AG10803 (cell line): ENCODE measurements at regions not wholly inside any gene's neighbourhood (a gene's known extent, or its start where the extent isn't known, plus 50 kb on each side); places are given as distances from the start of the nearest gene placed in this dataset.
"Not testable (repeated sequence)": the region's sequence is repeated elsewhere in the genome, so short reads cannot be mapped to it uniquely, and the experiment has no call there.

Experiments
- DNase-seq: peaks from one replicate; pipeline ENCODE4 v3.0.0; 2010; ENCODE audit warnings: low read depth
- H3K4me3 ChIP-seq: 2 replicates; pipeline ENCODE4 v1.5.1; 2011; ENCODE audit warnings: mild to moderate bottlenecking, low read length, control low read depth
- TF ChIP-seq, protein P1 (sequence below): conservative IDR thresholded peaks from 2 replicates; pipeline ENCODE4 v1.5.1; 2011; ENCODE audit warnings: mild to moderate bottlenecking, low read length, control low read depth, inconsistent platforms

DNA sequence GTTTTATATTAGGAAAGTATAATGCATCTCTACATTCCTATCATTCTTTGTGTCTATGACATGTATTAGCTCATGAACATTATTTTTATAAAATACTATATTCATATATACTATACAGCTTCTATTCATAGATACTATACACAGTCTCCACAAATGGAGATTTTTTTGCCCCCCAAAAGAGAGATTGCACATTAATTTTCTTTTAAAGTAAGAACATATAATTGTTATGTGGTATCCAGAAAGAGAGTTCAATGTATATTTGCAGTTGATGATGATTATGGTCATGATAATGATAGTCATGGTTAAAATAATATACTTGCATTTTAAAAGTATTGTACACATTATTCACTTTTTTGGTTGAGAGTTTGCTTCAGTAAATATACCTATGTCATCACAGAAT, 445.3 kb downstream of the DSC3 start:
- DNase-seq, result no peak
- no peak overlapping the region for H3K4me3 ChIP-seq

DNA sequence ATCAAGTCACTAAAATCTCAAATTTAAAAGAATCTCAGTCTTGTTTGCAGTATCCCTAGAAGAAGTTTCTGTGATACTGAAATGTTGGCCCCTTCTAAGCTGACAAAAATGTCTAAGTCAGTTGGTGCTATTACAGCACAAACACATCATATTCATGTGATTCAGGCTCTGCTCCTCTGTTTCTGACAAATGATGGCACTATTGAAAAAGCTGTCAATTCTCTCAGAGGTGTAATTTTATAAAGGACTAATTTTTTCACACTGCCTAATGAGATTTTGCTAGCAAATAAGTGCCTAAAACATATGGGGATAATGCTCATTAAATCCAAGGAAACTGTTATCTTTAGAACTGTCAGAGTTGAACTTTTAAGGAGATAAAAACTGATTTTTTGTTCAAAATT, 445.9 kb downstream of the DSC3 start:
- no peak for DNase-seq
- H3K4me3 ChIP-seq, result no peak overlapping the region
- TF ChIP-seq, protein P1, sequence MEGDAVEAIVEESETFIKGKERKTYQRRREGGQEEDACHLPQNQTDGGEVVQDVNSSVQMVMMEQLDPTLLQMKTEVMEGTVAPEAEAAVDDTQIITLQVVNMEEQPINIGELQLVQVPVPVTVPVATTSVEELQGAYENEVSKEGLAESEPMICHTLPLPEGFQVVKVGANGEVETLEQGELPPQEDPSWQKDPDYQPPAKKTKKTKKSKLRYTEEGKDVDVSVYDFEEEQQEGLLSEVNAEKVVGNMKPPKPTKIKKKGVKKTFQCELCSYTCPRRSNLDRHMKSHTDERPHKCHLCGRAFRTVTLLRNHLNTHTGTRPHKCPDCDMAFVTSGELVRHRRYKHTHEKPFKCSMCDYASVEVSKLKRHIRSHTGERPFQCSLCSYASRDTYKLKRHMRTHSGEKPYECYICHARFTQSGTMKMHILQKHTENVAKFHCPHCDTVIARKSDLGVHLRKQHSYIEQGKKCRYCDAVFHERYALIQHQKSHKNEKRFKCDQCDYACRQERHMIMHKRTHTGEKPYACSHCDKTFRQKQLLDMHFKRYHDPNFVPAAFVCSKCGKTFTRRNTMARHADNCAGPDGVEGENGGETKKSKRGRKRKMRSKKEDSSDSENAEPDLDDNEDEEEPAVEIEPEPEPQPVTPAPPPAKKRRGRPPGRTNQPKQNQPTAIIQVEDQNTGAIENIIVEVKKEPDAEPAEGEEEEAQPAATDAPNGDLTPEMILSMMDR, result no peak

More for the DNA sequence above, 445.3 kb downstream of the DSC3 start:
- TF ChIP-seq, protein P1, result no peak

DNA sequence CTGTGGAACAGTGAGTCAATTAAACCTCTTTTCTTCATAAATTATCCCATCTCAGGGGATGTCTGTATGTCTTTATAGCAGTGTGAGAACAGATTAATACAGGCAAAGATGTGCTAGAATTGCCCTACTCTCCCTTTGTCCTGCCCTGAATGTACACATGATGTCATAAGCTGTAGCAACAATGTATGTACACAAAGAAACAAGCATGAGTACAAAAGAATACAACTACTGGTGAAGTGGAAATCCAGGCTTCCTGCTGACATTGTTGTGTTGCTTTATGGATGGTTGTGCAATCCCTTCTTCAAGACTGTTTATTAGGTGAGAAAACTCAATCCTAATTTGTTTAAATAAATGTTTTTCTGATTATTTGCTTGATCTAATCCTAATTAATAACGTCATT, 446.6 kb downstream of the DSC3 start:
- no peak overlapping the region for H3K4me3 ChIP-seq
- TF ChIP-seq, protein P1, result no peak
- no peak for DNase-seq

DNA sequence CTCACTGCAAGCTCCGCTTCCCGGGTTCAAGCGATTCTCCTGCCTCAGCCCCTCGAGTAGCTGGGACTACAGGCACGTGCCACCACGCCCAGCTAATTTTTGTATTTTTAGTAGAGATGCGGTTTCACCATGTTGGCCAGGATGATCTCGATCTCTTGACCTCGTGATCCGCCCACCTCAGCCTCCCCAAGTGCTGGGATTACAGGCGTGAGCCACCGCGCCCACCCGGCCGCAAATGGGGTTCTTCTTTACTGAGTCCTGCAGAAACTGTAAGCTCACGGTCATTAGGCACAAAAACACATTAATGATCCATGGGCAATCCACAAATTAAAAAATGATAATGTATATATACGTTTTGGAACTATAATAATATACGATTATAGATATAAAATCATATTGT, 447.6 kb downstream of the DSC3 start:
- not testable (repeated sequence) for DNase-seq, H3K4me3 ChIP-seq

DNA sequence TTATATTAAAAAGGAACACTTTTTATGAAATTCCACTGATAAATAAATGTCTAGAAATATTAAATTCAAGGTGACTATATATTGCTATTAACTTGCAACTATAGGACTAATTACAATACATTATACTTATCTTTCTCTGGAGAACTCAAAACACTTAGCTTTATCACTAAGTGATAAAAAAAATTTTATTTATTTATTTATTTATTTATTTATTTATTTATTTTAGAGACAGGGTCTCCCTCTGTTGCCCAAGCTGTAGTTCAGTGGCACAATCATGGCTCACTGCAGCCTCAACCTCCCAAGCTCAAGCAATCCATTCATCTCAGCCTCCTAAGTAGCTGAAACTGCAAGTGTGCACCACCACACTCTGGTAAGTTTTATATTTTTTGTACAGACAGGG, 451.1 kb downstream of the DSC3 start:
- no peak for DNase-seq
- H3K4me3 ChIP-seq, result no peak overlapping the region
- TF ChIP-seq, protein P1, result no peak

DNA sequence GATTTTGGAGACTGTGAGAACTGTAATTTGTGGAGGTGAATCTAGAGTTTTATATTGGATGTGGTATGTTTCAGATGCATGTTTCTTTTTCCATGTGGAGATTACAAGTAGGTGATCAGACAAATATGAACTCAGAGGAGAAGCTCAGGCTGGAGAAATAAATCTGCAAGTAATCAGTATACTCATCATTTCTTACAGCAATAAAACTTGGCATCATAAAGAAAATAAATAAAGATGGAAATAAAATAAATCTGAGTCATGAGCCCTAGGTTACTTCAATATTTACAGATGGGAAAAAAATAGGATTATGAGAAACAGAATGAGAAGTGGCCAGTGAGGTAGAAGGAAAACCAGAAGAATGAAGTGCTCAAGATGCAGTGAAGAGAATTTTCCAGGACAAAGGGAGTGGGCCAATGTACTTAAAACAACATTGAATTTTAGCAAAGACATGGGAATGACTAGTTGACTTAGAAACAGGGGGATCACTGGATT, 453.8 kb downstream of the DSC3 start:
- DNase-seq, result no peak
- no peak overlapping the region for H3K4me3 ChIP-seq
- TF ChIP-seq, protein P1, result no peak

DNA sequence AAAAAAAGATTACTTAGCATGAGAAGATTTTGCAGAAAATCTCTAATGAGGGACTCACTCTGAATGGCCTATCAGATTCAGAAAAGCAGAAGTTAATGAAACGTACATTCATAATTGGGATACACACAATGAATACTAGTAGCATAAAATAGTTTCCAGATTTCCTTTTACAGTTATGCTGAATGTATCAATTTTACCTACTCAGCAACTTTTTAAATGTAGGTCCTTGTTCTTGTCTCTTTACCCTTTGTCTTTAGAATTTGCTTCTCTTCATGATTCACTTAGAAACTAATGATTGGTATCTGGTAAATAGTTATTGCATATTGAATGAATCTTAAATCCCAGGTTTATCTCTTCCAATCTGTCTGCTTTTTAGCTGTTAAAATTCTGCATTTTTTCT, 458.8 kb downstream of the DSC3 start:
- TF ChIP-seq, protein P1, result no peak
- no peak overlapping the region for H3K4me3 ChIP-seq
- no peak for DNase-seq

DNA sequence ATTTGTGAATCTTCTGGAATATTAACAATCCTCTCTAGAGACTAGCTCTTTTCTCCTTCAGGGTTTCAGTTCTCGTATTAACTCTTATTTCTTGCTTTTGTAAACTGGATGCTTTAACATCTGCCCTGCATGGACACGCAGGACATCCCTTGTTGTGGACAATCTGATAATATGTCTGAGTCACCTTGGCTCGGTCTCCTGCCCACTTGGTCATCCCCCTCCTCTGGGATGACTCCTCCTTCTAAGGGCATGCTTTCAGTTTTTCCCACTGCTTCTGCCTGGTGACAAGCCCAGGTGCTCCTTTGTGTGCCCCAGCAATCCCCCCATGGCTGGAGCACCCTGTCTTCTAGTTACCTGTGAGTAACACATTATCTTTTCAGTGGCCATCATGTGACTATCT, 460.5 kb downstream of the DSC3 start:
- DNase-seq, result no peak
- no peak overlapping the region for H3K4me3 ChIP-seq
- TF ChIP-seq, protein P1, result no peak
